KG1 (cell line): ENCODE measurements at regions not wholly inside any gene's neighbourhood (a gene's known extent, or its start where the extent isn't known, plus 50 kb on each side); places are given as distances from the start of the nearest gene placed in this dataset.

Experiments used
- DNase-seq: peaks from one replicate; lab custom pipeline; 2025; lab: John Stamatoyannopoulos, UW

DNA sequence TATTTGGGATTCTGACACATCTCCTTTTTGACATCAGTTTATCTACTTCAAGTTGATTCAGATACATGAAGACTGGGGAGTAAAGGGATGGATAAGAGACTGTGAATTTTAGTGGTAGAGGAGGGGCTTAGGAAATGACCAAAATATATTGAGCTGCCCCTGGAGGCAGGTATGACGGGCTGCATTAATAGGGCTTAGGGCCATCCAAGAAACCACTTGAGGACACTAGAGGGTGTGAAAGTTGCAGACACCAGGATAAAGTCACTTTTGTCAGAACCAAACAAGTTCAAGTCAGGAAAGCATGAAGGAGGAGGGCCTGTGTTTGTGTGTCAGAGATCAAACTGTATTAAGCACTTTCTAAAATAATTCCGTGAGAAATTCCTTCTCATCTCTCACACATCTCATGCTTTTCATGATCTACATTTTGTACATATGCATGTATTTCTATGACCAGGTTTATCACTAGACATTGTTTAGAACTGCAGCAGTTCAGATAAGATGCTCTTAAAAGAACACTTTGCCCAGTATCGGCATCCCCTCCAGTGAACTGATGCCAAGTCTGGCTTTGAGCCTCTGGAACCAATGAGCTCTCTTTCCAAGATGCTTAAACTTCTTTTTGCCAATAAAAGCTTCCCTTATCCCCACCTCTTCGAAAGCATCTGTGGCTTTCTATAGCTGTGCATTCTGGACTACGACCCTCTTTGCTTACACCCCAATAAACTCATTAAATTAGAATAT lies 136.9 kb downstream of the SLC38A1 start:
- no peak for DNase-seq

DNA sequence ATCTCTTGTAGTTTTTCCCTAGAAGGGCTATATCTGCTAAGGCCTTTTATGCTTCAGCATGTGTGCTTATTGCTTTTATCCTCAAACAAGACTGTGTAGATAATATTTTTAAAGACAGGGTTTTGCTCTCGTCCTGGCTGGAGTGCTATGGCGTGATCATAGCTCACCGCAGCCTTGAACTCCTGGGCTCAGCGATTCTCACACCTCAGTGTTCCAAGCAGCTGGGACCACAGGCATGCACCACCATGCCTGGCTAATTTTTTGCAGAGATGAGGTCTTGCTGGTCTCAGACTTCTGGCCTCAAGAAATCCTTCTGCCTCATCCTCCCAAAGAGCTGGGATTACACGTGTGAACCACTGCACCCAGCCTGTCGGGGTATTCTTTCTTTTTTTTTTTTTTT lies 137.3 kb upstream of the SCAF11 start:
- no peak for DNase-seq

DNA sequence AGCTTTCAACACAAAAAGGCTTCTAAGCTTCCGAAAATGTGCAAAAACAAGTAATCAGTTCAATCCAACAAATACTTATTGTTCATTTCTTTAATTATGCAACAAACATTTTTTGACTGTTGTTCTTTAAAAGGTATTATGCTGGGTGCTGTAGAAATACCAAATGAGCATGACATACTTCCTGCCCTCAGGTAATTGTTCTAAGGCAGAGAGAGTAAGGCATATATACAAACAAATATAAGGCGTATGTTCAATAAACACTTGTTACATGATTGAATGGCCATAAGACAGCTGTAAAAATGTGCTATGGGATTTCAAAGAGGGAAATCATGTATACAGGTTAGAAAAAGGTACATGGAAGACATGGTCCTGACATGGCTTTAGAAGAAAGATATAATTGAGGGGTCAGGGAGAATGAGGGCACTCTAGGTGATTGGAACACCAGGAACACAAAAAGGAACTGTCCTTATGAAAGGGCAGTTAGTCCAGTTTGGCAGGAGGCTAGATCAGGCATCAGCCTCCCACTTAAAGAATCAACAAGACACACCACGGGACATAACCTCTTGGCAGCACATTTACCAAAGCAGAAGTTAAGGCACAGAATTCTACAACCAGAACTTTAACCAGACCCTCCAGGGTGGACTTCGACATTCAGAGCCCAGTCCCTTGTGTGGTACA lies 135.8 kb upstream of the SCAF11 start:
- DNase-seq = no peak

DNA sequence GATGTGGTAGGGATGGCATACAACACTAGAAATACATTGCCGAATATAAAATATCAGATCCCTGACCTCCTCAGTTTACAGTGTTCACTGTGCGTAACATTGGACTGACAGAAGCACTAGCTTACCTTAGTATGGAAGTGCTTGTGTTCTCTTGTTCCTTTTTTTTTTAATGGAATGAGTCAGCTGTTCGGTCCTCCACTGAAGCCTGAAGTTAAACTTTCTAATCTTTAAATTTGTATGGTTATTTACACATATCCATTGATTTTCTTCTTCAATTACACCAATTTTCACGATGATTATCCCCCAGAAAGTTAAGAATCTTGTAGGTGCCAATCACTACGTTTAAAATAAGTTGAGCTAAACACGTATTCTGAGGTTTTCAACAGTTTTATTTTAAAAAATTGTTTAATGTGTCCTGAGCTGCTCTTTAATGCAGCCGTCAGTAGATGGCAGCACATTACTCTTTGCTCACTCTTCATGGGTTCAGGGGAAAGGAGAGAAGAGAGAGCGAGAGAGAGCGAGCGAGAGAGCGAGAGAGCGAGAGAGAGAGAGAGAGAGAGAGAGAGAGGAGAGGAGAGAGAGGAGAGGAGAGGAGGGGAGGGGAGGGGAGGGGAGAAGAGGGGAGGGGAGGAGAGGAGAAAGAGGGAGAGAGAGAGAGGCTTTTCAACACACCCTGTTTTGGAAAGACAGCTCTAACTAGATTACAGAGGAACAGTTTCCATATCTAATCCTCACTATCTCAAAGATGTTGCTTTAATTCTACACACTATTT lies 134.7 kb upstream of the SCAF11 start:
- peak; percentile 59 for DNase-seq

DNA sequence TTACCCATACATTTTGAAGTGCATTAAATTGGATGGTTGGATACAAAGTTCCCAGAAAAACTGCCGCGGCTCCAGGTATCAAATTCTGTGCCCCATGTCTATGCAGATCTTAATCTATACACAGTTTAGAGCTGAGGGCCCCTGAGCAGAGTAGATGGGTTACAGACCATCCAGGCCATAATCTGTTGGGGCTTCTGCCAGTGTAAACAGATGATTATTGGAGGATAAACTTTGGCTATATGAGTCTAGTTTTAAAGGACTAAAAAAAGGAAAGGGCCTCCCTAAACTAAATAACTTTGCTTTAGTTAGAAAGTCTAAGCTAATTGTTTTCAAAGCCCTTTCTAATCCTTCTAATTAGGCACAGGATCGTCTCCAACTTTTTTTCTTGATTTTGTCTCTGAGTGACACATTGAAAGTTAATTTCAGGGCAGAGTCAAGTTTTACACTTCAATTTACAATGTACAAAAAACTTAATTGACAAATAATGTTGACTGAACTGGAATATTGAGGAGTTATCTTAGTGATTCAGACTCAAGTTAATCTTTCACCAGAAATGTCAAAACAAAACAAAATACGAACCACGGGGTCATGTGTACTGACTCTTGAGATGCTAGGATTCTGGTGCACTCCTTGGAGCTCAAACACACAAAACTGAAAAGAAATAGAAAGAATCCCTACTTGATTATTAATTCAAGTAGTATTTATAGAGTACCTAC lies 133.9 kb upstream of the SCAF11 start:
- no peak for DNase-seq

DNA sequence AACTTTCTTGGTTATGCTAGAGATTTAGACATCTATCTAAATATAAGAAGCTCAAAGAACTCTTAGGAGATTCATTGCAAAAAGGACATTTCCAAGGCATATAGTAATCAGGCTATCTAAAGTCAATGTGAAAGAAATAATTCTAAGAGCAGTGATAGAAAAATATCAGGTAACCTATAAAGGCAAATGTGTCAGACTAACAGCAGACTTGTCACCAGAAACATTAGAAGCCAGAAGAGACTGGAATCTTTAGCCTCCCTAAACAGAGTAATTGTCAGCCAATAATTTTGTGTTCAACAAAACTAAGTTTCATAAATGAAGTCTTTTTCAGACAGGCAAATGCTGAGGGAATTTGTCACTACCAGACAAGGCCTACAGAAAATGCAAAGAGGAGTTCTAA lies 122.0 kb upstream of the SCAF11 start:
- no peak for DNase-seq

DNA sequence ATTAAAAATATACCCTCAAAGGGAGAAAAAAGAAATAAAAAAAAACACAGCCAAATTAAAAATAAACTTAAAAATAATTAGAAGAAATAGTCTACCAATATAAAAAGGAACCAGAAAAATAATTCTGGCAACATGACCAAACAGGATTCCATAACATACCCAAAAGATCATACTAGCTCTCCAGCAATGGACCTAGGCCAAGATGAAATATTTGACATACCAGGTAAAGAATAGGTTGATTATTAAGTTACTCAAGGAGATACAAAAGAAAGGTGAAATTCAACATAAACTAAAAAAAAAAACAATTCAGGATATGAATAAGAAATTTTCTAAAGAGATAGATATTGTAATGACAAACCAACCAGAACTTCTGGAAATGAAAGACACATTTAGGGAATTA lies 121.3 kb upstream of the SCAF11 start:
- no peak for DNase-seq

DNA sequence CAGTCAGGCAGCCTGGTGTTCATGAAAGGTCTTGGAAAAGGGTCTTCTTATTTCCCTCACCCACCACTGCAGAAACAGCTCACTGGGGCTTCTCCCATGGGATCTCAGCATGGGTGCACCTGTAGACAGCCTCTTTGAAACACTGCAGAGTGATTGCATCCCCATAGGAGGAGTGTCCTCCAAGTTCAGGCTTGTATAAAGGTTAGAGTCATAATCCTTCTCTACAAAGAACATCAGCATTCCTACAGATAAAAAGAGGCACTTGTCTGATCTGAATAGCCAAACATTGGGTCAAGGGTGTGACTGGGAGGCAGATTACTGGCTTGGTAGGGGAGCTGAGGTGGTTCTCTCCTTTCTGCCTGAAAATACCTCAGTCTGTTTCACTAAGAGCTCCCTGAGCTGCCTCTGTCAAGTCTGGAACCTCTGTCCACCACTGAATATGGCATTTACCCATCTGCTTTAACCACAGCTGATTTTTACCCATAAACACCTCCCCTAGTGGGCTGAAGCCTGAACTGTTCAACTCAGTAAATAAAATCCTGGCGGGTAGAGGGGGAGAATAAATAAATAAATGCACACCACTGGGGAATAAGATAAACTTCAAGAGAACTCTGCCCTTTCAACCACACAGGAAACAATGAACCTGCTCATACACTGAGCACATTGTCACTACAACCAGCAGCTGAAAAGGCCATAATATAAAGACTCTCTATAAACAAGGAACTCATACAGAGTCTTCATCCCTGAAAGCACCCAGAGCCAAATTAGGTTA lies 120.7 kb upstream of the SCAF11 start:
- DNase-seq = no peak

DNA sequence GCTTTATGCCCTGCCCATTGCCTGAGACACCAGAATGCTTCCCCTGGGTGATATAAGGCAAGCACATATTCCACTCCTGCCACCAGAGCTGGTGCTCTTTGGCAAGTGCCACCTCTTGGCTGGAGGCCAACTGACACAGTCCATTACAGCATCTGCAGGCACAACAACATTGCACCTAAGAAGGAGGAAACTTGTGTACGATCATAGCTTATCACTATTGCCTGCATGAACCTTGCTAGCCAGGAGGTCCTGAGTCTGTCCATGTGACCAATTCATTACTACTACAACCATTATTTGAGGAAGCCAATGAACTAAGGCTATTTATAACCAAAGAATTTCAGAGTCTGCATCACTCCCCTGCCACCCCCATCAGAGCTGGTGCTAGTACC lies 119.8 kb upstream of the SCAF11 start:
- DNase-seq = no peak

DNA sequence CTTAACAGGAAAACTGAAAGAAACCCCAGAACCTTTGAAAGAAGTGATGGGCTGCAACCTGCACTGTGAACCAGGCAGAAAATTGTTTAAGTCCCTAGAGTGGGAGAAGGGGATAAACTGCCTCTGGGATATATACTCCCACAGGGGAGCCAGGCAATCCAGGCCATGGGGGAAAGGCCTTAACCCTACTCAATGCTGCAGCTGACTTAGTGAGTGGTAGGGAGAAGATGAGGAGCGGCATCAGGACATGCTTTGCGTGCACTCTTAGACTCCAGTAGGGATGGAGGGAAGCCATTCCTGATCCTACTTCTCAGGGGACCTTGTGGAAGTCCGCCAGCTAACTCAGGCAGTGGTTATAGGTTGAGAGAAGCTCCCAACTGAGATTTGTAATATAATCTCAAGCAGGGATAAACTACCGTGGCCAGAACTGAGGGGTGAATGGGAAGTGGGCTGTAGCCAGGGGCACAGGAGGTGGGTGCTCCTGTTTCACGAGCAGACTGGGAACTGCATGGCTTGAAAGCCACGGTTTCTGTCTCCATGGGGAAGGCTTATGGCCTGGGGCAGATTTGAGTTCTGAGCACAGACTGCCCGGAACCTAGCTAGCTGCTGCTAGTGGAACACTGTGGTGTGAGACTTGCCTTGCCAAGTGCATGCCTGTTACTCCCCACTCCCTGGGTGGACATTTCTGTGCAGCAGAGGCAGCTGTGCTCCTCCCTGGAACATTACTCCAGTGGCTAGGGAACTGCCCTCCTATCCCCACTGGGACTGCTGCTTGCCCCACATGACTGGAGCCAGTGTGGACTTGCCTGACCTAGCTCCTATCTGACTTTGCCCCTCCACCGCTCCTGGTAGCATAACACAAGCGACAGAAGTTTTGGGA lies 119.2 kb upstream of the SCAF11 start:
- DNase-seq = no peak

DNA sequence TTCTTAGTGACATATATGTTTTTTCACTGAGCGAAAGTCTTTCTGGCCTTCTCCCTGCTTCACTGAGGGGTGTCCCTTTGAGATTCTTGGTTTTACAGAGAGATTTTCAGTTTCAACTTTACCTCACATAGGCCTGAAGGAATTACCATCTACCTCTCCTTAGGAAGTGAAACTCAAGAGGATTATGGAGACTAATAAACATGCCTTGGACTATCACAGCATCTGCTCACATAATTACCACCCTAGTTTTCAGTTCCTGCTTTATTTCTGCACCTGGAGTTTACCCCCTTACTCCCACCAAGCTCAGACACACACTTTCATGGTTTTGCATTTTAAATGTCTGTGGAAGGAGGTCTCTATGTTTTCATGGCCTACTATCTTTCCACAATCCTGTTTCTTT lies 118.3 kb upstream of the SCAF11 start:
- no peak for DNase-seq

DNA sequence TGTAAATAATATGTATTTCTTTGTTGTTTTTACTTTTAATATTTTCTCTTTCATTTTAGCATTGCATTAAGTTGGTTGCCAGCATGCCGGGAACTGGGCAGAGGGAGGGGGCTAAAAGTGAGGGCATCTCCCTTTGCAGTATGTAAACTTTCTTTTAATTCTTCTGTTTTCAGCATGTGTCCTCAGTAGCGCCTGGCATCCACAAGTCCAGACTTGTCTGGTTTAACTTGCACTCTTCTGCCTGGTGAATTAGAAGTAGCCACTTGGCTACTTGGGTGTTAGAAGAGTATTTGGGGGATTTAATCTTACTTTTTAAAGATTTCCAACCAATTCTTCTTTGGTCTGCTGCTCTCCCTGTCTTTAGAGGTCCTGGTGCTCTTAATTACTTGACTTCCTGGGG lies 117.2 kb upstream of the SCAF11 start:
- no peak for DNase-seq

DNA sequence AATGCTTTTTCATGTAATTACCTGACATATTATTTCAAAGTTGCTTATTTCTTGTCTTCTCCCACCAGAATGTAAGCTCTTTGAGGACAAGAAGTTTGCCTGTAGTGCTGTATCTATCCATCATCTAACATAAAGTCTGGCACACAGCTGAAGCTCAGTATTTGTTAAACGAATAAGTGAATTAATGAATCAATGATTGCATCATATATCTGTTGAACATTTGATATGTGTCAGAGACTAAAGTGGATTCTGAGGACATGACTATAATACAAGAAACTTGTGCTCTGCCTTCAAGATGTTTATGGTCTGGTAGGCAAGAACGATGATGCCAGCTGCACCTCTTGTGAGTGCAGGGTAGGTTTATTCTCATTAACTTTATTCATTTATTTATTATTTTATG lies 115.4 kb upstream of the SCAF11 start:
- no peak for DNase-seq

DNA sequence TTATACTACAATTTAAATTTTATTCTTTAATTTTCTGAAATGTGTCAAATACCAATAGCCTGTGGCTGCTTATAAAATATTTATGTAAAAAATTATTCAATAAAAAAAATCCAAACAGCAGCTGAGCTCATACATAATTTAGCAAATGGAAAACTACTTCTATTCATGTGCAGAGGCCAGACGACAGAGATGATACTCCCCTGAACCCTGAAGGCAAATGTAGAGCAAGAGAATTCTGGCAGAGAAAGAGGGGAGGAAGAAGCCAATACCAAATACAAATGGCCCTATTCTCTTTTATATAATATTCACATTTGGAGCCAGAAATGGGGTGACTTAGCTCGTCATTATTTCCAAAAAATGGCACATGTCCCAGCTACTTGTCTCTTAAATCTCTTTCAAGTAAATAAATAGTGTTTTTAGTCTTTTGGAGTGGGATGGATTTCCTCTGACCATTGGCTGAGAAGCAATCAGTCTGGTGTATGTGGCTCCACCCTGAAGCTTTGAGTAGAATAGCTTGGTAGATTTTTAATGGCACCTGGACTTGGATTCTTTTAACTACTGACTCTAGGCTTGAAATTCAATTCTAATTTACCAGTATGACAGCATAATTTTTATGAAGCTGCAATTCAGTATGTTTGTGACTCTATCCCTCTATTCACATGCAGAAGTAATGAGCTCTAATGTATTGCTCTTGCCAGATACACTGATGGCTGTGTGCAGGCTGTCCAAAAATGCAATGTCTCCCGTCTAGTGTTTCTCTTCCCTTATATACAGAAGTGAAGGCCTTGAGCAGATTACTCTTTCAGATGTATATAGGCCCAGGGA lies 113.4 kb upstream of the SCAF11 start:
- DNase-seq = no peak

DNA sequence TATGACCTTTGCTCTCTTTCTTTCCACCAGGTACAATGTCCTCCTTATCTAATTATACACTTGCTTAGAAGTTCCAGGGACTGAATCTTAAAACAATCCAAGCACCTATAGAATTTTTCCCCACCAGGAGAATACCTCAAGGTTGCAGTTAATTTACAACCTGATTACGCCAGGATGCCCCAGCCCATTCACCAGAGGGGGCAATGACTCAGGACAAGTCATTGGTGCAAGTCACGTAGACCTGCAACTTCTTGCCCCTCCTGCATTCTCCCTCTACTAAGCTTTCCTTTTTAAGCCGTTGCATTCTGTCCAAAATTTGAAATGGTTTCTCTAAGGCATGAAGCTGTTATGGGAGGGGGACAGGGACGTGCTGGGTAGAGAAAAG lies 111.1 kb upstream of the SCAF11 start:
- no peak for DNase-seq

DNA sequence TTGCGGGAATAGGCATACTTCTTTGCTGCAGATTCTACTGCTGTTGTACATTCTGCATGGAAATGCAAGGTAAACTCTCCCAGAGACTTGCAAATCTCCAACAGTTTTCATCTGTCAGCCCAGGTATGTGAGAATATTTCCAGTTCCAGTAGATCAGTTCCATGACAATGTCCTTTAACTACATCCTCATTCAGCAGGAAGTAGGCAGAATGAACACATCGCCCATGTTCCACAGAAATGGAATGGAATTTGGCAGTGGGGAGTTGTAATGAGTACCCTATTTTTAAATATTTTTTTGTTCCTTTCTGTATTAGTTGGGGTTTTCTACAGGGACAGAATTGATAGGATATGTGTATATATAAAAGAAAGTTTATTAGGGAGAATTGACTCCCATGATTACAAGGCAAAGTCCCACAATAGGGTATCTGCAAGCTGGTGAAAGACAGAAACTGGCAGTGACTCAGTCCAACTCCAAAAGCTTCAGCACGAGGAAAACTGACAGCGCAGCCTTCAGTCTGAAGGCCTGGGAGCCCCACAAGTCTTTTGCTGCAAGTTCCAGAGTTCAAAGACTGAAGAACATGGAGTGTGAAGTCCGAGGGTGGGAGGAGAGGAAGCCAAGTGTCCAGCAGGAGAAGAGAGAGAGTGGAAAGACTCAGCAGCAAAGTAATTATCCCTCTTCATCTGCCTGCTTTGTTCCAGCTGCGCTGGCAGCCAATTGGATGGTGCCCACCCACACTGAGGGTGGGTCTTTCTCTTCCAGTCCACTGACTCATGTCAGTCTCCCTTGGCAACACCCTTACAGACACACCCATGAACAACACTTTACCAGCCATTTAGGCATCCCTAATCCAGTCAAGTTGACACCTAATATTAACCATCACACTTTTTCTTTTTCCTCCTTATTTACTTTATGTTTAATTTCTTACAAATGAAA lies 110.4 kb upstream of the SCAF11 start:
- no peak for DNase-seq

DNA sequence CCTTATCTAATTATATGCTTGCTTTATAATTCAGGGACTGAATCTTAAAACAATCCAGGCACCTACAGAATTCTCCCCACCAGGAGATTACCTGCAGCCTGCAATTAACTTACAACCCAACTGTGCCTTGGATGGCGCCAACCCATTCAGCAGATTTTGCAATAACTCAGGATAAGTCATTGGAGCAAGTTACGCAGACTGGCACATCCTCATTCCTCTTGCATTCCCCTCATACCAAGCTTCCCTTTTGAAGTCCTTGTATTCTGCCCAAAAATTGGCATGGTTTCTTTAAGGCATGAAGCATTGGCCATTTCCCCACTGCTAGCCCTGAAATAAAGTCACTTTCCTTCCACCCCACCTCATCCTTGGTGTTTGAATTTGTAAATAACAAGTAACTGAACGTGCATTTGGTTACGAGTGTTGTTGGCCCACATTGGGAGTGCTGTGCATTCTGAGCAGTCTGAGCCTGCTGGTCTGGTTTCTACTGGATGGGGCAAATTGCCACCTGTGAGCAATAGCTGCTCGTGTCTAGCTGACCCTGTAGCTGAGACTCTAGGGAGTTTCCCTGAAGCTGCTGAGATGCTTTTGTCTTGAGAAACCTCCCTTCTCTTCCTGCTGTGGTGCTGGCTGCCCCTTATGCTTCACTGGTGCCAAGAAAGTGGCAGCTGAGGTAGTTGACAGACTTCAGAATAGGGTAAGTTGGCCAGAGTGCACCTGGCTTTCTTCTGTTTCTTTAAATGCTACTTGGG lies 99.2 kb upstream of the SCAF11 start:
- DNase-seq = no peak

DNA sequence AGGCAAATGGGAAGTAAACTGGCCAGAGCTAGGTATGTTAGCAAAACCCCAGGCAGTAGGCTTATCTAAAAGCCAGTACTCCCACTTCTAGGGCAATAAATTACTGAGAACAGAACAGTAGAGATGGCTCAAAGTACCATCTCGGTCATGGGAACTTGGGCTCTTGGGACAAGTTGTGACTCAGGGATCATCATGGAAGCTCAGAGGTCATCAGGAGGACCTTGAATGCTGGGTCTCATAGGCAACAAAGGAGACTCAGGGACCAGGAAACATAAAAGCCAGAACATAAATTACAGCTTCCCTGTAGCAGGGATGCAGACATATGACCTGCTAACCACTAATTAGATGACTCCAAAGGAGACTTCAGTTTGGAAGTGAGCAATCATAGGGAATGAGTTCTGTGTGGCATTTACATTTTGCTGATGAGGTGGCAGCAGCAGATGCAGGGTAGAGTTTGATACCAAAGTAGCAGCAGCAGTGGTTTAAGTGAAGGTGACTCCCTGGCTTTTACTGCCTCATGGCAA lies 97.6 kb upstream of the SCAF11 start:
- DNase-seq = no peak
